B cell (primary cell): ENCODE measurements at regions not wholly inside any gene's neighbourhood (a gene's known extent, or its start where the extent isn't known, plus 50 kb on each side); places are given as distances from the start of the nearest gene placed in this dataset.

ENCODE experiments used
- EZH2 ChIP-seq: IDR thresholded peaks from 2 replicates; pipeline ENCODE4 v1.6.1; 2012; ENCODE audit warnings: borderline replicate concordance, low read depth, mild to moderate bottlenecking, moderate library complexity, low read length; ENCODE audit not compliant: insufficient read depth, poor library complexity, severe bottlenecking
- TF ChIP-seq, protein P1 (sequence below): fragments of 200-600 bp; IDR thresholded peaks from one replicate; pipeline ENCODE4 v1.8.0; 2022; ENCODE audit warnings: antibody characterized with exemption, mild to moderate bottlenecking

- TF ChIP-seq, protein P1, sequence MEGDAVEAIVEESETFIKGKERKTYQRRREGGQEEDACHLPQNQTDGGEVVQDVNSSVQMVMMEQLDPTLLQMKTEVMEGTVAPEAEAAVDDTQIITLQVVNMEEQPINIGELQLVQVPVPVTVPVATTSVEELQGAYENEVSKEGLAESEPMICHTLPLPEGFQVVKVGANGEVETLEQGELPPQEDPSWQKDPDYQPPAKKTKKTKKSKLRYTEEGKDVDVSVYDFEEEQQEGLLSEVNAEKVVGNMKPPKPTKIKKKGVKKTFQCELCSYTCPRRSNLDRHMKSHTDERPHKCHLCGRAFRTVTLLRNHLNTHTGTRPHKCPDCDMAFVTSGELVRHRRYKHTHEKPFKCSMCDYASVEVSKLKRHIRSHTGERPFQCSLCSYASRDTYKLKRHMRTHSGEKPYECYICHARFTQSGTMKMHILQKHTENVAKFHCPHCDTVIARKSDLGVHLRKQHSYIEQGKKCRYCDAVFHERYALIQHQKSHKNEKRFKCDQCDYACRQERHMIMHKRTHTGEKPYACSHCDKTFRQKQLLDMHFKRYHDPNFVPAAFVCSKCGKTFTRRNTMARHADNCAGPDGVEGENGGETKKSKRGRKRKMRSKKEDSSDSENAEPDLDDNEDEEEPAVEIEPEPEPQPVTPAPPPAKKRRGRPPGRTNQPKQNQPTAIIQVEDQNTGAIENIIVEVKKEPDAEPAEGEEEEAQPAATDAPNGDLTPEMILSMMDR = no peak
- no peak for TF ChIP-seq EZH2
Observed at GRCh38 chr4:163651761-163652160, 157.3 kb downstream of the TMA16 start.
